NCI-H82 treated with DMSO at 0.1 percent for 48 hours (cell line): ENCODE measurements at regions not wholly inside any gene's neighbourhood (a gene's known extent, or its start where the extent isn't known, plus 50 kb on each side); places are given as distances from the start of the nearest gene placed in this dataset.
A peak's percentile ranks its signal among the peaks of the same experiment; 100 is the strongest.

ENCODE experiments used
- DNase-seq: peaks from one replicate; lab custom pipeline; 2025; ENCODE audit not compliant: unreplicated experiment; lab: John Stamatoyannopoulos, UW

DNA sequence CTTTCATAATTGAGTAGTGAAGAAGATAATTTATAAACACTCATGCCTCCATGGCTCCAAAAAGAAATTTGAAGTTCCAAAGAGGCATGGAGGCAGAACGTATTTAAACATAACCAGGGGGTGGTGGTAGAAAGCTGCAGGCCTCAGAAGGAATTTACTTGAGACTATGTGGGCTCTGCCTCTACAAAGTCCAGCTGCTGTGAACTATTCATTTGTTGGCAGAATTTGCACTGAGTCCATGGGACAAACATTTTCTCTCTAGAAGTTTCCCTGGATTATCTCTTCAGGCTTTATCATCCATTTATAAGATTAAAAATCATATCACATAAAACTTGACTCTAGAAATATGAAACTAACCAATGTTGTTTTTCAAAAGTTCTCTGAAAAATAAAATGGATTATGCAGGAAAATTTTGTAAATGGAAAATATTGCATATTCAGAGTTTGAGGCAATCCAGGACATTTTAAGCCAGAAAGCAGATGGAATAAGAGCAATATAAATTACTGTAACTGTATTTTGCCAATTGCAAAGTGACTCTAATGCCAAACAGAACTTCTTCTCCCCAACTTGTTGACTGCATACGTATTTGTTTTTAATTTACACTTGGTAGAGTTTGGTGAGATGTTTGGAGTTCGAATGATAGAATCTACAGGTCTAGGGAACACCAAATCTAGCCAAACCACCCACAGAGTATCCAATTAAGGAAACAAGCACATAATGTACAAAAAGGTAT lies 258.2 kb downstream of the ENC1 start:
- no peak for DNase-seq

DNA sequence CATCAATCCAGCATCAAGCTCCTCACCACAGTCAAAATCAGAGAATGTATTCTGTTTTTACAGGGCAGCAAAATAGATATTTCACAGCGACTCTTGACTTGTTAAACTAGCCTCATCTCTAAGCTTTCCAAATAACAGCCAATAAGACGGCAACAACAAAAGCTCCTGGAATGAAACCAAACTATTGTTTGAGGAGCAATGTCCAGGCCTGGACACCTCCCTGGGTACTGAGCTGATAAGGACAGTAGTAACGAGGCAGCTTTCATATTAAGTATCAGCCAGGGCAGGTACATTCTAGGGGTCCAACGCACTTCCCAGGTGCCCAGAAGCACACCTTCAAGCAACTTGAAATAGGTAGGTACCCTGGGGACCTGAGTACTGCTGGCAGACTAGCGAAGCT lies 260.3 kb downstream of the ENC1 start:
- DNase-seq: no peak

DNA sequence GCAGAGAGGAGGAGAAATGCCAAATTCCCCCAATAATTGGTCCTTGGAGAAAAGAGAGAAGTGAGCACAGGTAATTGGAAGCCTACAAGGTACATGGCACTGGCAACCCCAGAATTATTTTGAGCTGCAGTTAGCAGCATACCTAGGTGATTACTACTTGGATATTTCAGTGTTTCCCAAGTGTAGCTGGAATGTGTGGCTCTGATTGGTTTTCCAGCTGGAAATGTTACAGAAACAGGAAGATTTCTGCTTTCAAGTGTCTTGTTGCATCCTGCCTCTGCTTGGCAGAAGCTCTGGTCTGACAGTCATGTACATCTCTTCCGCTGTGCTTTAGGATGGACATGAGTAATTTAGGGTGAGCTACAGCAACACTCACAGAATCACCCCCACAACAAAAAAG lies 262.1 kb downstream of the ENC1 start:
- DNase-seq: no peak

DNA sequence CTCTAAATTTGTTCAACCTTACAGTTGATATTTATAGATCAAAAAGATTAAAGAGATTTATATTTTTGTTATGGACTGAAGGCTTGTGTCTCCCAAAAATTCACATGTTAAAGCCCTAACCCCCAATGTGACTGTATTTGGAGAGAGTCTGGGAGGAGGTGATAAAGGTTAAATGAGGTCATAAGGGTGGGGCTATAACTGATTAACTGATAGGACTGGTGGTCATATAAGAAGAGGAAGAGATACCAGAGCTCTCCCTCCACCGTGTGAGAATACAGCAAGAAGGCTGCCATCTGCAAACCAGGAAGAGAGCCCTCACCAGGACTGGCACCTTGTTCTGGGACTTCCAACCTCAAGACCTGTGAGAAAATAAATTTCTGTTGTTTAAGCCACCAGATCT lies 264.3 kb downstream of the ENC1 start:
- no peak for DNase-seq

DNA sequence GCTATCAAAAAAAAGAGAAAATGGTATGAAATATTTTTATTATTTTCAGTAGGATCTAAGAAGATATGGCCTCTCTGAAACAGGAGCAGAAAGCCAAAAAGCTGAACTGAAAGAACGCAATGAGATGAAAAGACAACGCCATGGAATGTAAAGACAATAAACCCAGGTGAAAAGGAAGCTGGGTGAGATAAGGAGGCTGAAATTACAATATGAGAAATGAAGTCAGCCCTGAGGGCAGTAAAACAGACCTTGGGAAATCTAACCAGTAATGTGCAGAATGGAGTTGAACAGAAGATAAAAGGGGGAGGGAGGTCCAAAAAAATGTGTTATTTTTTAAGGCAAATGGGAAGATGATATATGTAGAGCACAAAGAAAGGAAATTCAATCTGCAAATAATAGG lies 265.3 kb downstream of the ENC1 start:
- DNase-seq: no peak

DNA sequence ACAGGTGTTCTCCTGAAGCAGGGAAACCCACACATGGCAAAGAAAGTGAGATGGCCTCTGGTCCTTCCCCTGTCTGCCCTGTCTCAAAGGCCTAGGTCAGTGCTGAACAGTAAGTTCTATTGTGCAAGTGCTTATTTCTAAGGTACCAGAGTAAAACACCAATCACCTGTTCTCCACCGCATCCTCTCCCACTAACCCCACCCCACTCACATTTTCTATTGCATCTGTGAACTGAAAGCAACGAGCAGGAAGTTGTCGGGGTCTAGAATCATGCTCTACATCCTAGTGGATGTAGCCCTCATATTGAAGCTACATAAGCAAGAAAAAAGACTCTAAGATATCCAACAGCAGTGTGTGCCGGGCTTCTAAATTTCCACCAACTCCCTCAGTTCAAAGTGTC lies 265.9 kb downstream of the ENC1 start:
- DNase-seq: no peak

DNA sequence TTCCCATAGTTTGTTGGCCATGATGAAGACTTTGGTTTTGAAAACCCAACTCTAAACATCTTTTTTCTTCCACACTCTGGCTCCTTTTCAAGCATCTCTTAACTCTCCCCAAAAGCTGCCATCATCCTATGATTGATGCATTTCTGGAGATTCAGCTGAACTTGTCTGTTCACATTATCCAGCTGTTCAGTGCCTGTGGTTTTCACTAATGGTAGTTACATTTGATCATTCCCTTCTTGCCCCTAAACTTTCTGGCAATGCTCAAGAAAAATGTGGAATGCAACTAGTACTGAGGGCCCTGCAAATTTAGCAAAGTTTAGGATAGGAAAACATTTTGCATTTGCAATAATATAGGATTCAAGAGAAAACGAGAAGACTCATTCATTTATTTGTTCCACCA lies 267.5 kb downstream of the ENC1 start:
- no peak for DNase-seq

DNA sequence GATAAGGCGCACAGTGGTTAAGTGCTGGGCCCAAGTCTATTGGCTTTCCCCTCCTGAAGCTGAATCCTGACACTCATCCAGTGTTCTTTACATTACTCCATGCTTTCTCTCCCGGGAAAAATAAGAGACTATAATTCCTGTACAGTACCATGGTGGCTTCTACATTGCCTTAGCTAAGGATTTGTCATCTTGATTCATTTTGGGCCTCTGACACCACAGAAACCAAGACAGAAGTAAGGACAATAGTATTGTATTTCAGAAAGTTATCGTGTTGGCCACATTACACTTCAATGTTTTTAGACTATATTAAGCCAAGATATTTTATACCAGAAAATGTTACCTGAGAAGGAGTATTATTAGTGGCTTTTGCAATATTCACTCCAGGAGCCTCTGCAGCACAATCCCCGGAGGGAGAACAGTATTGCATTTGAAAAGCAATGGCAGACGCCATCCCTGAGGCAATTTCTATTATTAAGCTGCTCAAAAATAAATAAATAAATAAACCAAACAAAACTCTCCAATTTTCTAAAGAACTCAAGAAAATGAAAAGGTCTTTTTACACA lies 267.9 kb downstream of the ENC1 start:
- no peak for DNase-seq

DNA sequence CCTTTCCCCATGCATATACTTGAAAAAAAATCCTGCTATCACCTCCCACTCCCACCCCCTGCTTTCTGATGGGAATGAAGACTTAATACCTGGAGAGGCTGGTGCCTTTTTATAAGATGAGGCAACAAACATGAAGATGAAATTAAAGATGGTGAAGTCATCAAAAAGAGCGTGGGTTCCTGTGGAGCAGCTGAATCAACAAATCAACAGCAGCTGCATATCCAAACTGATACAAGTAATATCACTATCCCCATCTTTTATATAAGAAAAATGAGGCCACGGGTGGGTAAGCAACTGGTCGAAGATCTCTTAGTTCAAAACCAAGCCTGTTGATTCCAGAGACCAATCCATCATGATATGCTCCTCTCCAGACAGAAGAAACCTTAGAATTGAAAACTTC lies 268.5 kb downstream of the ENC1 start:
- no peak for DNase-seq

DNA sequence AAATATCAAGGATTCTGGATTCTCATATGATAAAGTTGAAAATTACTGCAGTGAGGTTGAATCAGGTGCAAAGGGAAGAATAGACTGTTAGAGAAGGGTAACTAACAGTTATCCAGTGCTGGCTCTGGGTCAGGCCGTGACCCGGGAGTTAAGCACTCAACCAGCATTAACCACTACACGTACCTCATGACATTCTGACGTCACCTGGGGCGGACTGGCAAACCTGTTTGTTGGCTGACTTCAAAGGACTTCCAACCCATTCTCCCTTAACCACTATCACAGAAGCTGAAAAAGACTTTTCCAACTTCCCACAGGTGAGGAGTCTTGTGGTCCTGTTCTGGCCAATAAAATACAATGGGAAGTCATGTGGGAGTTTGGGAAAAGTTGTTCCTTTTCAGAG lies 268.9 kb downstream of the ENC1 start:
- no peak for DNase-seq

DNA sequence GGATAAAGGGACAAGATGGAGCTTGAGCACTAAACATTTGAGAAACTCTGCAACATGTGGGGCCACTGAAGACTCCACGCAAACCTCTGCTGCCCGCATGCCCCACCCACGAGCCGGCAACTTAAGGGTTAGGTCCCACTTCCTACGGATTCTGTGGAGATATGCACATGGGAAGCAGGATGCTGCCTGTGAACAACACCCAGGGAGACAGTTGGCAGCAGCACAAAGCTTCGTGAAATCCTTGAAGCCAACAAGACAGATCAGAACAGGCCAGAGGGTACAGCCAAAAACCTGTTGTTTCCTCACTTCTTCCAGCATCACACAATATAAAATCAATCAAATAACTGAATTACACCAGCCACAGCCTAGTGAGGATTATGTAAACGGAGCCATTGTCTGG lies 270.4 kb downstream of the ENC1 start:
- DNase-seq: no peak

DNA sequence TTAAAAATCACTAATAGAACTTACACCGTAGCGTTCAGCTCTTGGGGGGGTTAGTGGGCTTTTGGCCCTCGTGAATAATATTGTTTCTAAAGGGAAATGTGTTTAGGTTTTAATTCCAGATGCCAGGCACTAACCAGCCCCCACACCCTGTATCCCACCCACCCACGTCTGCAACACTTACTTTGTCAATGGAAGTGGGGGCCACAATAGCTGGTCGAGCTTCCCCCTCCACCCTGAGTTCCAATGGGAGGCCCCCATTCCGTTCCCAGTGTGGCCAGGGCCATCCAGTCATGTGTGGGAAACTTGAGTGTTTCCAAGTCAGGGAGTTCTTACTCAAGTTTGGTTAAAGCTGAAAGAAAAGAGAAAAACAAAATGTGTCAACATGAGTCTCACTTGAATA lies 271.4 kb downstream of the ENC1 start:
- DNase-seq: no peak

DNA sequence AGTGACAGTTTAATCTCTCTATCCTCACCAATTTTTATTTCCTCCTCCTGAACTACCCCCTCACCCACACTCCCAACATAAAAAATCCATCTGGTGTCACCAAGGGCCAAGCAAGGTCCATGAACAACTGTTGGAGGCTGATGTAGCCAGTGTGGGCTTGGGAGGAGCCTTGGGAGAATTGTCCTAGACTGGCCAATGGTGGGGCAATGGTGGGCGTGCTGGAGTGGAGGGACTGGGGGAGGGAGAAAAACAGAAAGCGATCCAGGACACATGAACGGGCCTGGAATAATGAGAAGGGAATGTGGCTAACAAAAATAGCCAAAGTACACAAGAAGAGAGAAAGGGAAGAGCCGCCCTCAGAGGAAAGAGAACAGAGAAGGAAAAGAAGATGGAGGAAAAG lies 272.6 kb downstream of the ENC1 start:
- DNase-seq: no peak

DNA sequence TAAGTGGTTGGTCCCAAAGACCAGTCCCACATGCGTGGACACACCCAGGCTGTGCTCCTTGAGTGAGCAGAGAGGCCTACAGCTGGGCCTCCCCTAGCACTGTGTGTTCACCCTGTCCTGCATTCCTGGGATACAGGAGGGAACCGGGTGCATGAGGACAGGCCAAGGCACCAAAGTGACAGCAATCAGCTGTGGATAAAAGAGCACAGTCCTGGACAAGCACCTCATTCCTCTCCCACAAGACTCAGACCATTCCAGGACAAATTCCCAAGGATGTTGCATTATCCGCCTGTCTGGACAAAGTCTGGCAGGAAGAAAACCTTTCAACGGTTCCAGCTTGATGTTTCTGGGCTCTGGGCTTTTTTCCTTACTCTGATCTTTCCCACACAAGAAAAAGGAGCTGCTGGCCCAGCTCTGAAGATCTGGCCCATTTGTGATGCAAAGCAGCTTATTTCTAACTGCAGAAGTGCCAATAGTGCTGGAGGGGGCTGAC lies 273.2 kb downstream of the ENC1 start:
- DNase-seq: no peak

DNA sequence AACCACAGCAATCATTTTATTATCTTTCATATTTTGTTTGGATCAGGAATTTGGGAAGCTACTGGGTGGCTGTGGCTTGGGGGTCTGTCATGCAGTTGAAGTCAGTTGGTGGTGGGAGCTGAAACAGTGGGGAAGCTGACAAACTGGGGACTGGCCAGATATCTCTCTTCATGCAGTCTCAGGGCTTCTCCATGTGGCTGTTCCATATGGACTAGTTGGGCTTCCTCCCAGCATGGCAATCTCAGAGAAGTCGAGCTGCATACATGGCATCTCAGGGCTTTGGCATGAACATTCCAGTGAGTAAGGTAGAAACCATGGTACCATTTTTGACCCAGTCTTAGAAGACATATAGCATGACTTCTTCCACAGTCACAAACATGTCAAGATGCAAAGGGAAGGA lies 274.8 kb downstream of the ENC1 start:
- DNase-seq: no peak

DNA sequence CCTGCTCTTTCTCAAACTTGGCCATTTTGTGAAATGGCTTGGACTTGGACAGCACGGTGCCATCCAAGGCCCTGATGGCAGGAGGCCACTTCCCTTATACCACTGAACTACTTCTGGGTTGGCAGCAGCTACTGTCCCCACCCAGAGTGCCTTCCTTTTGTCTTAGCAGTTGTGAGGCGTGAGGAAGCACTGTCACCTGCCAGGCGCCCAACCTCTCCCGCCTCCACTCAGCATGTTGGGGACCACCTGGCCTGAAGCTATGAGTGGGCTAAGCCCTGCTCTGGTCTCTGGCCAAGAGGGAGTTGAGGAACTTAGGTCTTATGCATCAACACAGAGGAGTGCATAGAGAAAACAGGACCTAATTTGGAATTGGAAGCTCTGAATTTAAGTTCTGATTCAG lies 276.0 kb downstream of the ENC1 start:
- no peak for DNase-seq

DNA sequence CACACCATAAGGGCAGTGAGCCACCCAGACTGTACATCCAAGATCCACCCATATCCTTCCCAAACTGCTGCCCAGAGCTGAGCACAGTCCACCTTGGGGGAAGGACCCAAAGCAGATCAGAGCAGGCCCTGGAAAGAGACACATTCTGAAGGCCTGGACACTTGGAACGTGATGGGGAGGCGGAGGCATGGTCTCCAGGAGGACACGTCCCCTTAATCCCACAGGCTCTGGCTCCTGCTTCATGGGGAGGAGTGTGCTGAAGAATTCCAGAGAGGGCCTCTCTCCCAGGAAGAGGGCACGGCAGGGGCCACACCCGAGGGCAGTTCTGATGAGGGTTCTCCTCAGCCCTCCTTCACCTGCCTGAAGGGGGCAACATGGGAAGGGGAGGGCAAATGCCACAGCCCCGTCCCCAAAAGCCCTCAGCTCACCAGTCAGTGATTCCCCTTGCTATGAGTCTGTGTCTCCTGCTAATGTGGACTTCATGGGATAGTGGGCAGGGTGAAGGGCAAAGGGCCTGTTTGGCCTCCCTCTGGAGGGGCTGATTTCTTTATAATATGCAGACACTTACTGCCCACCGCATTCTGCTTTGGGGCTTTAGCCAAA lies 276.8 kb downstream of the ENC1 start:
- DNase-seq: no peak

DNA sequence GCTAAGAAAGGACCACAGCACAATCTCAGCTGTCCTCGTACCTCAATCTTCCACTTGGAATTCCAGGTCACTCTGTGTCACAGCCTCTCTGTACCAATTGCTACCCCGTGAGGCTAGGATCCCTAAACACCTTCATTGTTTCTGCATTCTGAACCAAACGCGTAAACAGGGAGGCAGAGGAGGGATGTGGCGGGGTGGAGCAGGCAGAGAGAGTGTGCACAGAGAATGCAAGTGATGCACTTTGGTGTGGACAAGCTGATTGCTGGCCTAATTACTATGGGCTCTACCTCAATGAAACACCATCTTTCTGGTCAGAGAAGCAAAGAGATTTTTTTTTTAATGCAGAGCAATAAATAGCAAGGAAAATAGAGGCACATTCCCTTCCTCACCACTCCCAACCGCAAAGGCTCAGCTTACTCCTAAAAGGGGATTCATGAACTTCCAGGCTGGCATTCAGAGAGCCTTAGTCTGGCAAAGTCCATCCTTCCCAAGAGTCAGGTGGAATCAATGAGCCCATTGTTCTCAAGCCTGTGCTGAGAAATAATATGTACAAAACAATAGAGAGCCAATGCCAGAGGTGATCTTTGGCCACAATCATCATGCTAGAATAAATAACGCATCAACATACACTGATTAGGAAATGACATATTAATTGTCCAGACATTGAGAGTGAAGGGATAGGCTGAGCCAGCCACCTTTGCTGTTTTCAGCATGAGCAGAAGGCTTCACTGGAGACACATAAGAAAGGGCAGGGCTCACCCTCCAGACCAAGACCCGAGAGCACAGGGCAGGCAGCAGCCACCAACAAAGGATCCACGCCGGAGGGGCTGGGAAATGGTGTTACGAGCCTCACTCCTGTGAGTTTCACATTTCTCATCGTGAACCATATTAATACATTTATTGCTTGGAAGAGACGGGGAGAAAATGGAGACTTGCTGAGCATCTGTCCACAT lies 278.8 kb downstream of the ENC1 start:
- no peak for DNase-seq

DNA sequence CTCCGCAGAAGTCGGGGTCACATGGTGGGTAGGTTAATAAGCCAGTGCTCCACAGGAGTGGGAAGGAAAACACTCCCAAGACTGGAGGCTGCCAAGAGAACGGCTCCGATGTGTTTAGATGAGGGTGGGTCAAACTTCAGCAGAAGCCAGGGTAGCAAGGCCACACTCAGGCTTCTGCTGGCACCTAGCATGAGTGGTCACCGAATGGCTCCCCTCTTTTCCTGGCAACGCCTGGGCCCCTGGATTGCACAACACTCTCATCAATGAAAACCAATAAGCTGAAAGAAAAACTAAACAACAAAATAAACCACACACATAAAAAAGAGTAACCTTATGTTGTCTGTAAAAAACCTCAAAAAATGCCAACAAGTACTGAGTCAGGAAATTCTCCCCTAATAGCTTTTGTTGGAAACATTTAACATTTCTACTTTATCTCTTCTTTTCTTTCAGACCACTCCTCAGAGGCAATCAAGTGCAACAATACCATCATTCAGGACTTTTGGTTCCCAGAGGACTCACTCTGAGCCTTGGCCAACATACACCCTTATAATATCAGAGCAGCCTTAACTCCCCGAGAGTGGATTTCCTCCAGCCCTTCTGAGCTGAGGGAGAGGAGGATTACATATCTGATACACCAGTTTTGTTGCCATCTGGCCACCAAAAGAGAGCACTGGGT lies 279.9 kb downstream of the ENC1 start:
- no peak for DNase-seq

DNA sequence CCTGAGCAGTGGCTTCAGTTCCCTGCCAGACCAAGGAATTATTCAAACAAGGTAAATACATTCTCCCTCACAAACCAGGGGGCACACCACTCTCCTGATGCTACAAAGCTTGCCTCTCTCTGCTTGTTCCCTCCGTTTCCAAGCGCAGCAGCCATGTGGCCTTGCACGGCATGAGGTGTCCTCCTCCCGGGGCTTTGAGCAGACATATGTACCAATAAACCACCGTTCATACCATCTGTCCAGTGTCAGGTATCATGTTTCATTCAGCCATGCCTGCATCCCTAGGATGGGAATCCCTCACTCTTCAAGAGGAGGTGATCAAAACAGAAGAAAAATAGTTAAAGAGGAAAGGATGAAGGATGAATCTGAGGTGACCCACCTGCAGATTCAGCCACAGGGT lies 282.7 kb downstream of the ENC1 start:
- DNase-seq: peak; percentile 47
